ENCODE measurements at regions not wholly inside any gene's neighbourhood (a gene's known extent, or its start where the extent isn't known, plus 50 kb on each side); places are given as distances from the start of the nearest gene placed in this dataset.

DNA sequence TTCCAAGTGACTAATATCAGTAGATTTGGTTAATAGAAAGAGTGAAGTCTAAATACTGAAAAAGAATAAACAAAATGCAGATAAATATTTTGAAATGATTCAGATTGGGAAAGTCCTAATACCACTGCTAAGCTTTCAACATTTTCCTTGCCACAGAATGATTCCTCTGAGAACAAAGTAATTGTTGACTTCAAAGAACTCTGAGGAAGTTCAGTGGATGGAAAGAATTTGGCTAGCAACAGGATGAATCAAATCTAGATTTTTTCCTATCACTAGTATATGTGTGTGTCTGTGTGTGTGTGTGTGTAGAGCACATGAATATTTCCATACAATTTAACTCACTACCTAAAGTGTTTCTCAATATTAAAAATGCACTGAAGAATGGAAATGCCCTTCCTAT is 107.9 kb upstream of the PREP start:
- TF ChIP-seq RARB (CRISPR knock-in tag; IDR thresholded peaks at IDR 0.05) = no peak
- no peak for TF ChIP-seq ARNTL (CRISPR knock-in tag; IDR thresholded peaks at IDR 0.05; ENCODE audit: borderline replicate concordance, low read depth)
- no peak for TF ChIP-seq PATZ1 (CRISPR knock-in tag; IDR thresholded peaks at IDR 0.05; ENCODE audit: borderline replicate concordance)
- no peak for TF ChIP-seq SNAI2 (CRISPR knock-in tag; IDR thresholded peaks at IDR 0.05)
- no peak for TF ChIP-seq ISL1 (CRISPR knock-in tag; IDR thresholded peaks at IDR 0.05)
- TF ChIP-seq ZC3H10 (CRISPR knock-in tag; IDR thresholded peaks at IDR 0.05) = no peak
- no peak for TF ChIP-seq ZNF565 (CRISPR knock-in tag; conservative IDR thresholded peaks at IDR 0.05; ENCODE audit: low read depth)
- no peak for TF ChIP-seq OSR1 (CRISPR knock-in tag; IDR thresholded peaks at IDR 0.05)
- no peak for TF ChIP-seq PPARA (CRISPR knock-in tag; IDR thresholded peaks at IDR 0.05; ENCODE audit: borderline replicate concordance)

Measured in SK-N-SH treated with all-trans-retinoic acid at 6 μM for 48 hours (cell line).